SKM-1 (cell line): ENCODE measurements at regions not wholly inside any gene's neighbourhood (a gene's known extent, or its start where the extent isn't known, plus 50 kb on each side); places are given as distances from the start of the nearest gene placed in this dataset.
"Not testable (repeated sequence)": the region's sequence is repeated elsewhere in the genome, so short reads cannot be mapped to it uniquely, and the experiment has no call there.

Experiments
- DNase-seq: peaks from one replicate; lab custom pipeline; 2025; ENCODE audit not compliant: unreplicated experiment; lab: John Stamatoyannopoulos, UW

DNA sequence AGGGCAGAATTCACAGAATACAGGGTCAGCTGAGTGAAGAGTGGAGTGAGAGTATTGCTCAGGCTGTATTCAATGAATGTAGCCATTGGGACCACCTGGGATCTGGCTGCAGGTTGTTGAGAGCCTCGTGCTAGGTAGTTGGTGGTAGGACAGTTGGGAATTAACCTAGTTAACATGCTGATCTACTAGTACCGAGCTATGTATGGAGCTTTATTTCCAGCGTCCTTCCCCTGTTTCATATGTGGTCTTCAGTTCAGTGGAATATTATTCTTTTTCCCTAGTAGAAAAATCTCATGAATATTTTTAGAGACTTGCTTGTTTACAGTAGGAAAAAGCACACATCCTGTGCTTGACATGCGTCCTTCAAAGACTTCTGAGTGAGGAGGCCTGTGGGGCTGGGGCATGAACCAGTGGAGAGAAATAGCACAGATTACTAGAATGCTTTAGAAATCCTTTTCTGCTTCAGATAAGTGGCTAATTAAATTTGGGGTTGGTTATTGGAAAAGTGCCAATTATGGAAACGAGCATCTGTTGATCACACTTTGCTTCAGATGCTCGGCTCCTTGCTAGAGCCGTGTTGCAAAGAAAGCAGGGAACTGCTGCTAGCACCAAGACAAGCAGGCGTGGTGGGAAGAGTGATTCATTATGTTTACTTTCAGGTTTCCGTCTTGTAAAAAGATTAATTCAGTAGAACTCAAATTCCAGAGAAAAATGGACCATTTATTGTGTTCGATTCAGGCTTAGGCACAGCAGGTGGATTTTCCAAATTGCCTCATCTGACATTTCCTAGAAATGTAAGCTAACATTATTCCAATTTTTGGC is 53.6 kb downstream of the ARF6 start:
- no peak for DNase-seq

DNA sequence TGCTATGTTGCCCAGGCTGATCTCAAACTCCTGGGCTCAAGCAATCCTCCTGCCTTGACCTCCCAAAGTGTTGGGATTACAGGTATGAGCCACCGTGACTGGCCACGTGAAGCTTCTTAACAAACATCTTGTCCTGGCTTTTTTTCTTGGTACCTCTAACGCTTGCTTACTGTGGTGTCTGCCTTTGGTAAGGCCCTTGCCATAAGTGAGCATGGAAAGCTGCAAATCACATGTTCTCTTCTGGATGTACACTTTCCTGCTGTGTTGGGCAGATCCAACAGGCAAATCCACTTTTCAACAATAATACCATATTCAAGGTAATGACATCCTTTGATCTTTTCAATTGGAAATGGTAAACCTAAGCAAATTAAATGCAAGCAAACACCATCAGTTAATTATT is 54.6 kb downstream of the ARF6 start:
- no peak for DNase-seq

DNA sequence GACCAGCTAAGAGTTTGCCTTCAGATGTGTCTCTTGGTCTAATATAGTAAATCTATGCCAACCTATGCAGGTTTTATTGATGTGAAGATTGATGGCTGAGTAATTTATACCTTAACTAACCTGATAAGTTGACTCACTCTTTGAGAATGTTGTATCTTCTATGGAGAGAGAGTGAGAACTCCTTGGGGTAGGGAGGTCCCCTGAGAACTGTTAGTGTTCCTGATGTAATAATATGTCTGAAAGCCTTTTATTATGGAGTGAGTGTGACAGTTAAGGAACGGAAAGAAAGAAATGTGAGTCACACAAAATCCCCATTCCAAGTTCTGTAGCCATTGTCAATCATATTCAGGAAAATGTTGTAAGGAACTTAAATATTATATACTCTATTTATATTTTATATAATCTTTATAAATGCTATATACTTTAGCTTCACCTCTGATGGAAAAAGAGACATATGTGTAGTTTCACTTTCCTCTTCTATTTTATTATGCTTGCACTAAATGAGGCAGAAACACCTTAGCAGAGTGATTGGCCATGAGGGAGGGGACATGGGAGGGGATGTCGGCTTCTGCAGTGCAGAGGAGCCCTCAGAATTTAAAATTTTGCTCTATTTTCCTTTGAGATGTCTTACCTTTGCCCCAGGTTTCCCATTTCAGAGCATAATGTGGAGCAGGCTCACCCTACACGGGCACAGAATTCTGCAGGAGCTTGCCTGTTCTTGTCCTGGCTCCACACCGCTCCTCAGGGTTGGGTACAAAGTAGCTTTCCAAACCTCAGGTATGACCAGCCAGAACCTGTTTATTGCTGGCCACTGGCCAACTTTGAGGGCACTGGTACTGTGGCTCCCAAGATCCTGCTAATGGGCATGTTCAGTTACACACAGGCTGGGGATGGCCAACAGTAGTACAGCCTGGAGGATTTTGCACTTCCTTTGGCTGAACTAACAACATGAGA is 57.7 kb downstream of the ARF6 start:
- DNase-seq = no peak

DNA sequence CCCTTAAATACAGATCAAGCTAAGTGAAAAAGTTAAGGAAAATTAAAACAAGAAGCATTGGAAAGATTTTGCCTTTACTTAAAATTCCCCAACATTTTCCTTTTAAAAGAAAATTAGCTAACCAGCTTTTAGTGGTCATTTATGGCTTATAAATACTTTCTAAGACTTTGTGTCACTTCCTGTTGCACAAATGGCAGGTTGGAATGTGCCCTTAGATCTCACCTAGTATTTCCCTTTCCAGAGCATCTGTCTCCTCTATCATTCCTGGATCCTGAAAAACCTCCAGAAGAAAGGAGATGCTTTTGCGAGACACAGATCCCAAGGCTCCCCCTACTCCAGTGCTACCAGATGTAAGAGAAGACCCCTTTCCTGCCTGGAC is 58.3 kb downstream of the ARF6 start:
- no peak for DNase-seq

DNA sequence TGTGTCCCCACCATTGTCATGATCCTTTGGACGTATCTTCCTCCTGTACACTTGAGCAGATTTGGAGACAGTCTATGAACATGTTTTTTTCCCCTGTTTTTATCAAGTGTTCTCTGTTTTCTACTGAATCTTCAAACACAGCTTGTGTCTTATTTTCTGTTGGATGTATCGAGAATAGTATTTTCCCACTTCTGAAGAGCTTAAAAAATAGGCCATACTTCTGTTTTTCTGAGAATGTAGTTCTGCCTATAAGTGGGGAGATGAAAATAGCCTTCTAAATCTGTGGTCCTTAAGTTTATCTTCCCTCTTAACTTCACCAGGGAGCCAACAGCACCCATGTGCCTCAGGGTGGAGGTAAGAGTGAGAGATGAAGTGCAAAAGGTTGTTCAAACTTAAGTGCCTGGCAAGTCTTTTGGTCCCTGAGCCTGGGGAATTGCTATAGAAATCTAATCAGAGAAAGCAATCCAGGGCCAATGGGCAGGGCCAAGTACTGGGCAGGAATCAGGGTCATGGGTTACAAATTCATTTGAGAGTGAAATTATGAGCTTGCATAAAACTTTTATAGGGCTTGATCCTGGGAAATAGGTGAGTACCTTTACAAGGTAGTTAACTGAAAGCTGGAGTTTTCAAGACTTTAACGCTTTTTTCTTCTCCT is 58.9 kb downstream of the ARF6 start:
- DNase-seq = no peak

DNA sequence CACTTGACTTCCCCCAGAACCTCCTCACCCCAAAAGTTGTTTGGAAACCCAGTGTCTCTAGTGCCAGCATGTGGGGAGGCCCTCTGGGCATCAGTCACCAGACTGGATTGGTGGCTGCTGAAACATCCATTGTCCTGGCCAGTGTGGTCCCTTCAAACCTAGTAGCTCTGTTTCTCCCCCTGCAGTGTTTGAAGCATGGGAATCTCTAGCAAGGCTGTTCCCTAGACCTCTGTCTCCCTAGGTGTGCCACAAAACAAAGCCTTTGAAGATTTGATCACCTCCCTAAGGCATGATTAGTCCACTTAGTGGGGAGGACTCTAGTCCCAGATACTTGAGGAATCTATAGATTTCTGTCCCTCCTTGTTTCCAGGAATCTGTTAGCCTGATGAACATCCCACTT is 60.3 kb downstream of the ARF6 start:
- DNase-seq = no peak

DNA sequence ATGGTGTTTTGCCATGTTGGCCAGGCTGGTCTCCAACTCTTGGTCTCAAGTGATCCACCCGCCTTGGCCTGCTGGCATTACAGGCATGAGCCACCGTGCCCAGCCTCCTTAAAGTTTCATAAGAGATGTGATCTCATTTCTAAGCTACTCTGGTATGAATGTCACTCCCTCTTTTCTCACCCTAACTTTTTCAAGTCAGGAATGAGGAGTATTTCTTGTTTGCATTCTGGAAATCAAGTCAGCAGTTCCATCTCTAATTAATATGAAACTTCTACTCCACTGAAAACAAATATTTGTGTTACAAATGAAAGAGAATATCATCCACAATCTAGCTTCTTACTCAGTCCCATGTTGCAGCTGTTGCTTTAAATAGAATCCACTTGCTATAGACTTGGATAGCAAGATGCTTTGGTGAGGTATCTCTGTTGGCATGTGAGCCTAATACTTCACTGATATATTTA is 61.3 kb downstream of the ARF6 start:
- DNase-seq = no peak

DNA sequence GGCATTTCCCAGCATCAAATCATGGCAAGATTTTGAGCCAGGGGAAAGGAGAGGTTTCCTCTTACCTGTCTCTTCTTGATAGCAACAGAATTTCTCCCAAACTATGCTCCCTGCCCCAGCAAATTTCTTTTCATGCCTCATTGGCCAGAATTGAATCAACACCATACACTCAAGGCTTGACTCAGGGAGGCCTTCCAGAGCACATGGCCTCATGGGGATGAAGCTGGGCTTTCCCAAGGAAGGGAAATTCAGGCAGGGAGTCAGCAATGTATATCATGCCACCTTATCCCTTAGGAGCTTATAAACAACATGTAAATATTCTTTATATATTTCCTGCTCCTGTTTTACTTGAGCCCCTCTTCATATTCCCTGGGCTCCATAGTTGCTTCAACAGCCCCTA is 62.1 kb downstream of the ARF6 start:
- no peak for DNase-seq

DNA sequence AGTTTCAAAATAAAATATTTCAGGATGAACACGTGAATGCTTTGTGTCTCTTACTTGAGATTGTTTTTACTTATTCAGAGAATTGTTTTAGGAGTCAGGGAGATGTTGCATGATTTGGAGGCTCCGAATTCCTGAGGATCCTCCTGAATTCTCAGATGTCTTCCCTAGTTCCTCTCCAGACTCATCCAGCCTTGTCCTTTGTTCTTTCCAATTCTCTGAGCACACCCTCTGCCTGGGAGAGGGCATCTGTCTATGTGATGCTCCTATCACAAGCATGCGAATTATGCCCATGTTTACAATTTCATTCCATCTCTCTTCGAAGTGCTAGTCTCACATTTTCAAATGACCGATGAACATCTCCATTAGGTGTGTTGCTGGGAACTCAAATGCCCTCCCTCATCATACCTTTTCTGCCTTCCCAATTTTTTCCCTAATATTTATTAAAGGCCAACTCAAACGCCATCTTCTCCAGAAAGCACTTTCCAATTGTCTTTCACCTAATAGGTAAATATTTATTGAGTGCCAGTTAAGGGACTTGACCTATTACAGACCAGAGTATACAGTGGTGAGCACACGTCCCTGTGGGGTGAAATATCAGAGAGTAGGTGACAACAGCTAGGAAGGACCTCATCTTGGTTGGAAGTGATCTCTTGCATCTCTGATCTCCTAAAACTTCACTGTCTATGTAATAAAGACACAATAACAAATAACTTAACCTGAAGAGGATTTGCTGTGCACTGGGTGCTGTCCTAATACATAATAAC is 64.4 kb downstream of the ARF6 start:
- DNase-seq = no peak

DNA sequence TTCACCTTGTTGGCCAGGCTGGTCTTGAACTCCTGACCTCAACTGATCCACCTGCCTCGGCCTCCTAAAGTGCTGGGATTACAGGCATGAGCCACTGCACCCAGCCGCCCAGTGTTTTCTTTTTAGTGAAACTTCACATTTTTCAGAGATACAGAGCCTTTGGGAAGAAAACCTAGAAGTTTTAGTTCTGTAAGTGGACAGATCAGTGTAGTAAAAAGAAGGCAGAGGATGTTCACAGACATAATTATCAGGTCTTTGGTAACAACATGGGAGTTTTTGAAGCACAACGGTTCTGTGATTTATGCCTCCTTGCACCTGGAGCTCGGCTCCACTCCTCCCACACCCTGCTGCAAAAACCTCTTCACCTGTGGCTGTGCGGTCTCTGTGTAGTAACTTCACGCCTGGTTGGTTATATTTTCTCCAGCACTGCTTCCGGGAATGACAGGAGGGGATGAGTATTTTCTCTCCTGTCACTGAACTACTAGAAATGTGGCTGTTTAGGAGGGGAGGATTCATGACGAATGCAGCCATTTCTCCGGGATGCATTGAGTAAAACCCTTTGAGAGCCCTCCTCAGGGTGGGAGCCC is 67.0 kb downstream of the ARF6 start:
- DNase-seq = no peak

DNA sequence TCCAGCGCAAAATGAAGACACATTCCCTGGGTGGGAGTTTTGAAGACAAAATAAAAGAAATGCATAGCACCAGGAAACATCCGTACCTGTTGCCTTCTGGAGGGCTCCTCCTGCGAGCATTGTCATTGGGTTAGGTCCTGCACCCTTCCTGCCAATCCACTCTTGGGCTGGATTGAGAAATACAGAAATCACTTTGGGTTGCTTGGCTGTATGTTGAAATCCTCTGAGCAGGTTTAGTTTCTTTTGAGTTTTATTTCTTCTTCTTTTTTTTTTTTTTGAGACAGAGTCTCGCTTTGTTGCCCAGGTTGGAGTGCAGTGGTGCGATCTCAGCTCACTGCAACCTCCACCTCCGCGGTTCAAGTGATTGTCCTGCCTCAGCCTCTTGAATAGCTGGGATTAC is 67.6 kb downstream of the ARF6 start:
- DNase-seq = peak; percentile 9

DNA sequence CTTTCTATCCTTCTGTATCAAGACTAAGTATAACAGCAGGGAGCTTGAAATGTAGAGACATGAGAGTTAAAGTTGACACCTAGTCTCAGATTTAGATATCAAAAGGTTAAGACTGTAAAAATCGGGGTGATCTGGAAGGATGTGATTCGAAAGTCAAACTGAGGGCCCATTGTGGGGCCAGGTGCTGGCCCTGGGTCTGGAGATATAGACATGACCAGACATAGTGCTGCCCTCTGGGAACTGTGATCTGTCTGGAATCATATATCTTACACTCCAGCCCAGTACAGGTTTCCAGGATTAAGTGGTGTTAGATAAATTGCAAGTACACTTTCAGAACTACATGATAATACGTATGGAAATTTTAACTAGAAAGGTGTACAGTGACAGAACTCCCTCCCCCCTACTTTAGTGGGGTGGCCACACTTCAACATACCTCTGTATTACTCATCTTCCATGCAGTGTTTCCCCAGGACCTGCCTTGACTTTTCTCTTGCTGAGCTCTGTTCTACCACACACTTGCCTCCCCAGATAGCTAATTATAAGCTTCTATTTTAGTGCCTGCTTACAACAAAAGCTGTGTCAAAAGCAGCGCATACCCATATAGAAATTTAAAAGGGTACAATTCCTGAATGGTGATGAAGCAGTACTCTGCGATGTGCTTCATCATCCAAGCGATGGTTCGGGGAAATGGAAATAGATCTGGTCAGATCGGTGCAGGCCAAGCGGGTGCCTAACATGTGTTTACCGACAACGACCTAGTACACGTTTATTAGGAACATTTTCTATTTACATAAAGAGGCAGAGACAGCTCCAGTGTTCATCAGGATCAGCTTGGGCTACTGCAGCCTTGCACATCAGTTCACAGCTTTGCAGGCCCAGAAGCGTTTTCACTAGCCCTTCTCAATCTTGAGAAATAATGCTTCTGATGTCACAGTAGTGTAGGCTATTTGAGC is 68.7 kb downstream of the ARF6 start:
- DNase-seq = no peak

DNA sequence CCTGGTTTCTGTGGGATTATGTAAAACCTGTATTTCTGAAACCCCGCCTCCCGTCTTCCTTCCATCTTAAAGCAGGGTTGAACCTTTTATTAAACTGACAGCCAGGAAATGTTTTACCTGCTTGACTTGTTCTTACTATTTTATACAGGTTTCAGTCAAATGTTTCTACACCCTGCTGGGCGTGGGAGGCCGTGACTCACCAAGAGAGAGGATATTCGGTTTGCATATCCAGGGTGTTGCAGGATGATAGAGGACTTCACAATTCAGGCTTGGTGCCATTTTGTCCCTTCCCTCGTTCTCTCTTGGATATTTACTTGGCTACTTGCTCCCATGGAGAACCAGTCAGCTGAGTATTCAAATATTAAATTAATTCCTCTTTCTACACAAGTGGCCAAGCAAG is 69.7 kb downstream of the ARF6 start:
- no peak for DNase-seq

DNA sequence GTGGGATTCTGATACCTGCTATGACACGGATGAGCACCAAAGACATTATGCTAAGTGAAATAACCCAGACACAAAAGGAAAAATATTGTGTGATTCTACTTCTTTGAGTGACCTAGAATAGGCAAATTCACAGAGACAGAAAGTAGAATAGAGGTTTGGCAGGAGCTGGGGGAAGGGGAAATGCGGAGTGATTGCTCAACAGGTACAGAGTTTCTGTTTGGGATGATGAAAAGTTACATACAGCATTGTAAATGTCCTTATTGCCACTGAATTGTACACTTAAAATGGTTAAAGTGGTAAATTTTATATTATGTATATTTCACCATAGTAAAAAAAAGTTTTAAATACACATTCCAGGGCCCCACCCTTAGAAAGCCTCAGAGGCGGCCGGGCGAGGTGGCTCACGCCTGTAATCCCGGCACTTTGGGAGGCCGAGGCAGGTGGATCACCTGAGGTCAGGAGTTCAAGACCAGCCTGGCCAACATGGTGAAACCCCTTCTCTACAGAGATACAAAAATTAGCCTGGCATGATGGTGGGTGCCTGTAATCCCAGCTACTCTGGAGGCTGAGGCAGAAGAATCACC is 72.3 kb downstream of the ARF6 start:
- not testable (repeated sequence) for DNase-seq

DNA sequence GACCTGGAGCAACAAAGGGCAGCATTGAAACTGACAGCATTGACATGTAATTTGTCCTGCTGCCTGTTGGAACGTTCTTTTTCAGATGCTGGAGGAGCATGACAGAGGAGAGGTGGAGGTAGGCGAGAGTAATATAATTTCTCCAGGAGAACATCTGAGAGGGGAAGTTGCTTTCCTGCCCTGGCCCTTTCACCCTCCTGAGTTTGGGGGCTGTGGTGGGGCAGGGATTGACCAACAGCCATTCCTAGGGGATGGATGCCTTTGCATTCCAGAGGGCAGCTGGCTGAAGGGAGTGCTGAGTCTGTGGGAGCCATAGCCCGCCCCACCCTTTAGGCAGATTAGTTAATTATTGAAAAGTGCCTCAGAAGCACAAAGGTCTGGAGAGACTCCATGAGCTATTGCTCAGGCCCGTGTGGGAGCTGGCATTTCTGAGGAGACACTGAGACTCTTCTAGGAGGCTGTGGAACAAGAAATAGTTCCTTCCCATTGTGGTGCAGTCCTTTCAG is 73.5 kb downstream of the ARF6 start:
- no peak for DNase-seq

DNA sequence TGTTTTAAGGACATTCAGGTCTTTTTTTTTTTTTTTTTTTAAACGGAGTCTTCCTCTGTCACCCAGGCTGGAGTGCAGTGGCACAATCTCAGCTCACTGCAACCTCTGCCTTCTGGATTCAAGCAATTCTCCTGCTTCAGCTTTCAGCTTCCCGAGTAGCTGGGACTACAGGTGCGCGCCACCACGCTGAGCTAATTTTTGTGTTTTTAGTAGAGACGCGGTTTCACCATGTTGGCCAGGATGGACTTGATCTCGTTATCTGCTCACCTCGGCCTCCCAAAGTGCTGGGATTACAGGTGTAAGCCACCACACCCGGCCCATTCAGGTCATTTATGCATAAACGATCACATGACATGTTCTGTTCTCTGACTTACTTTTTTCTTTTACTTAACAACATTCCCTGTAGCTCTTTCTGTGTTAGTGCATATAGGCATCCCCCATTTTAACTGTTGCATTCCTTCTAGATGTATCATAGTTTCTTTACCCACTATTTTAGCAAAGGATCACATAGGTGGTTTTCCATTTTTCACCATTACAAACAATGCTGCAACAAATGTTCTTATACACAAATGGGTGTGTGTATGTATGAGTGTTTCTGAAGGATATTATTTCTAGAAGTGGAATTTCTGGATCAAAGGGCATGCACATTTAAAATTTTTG is 74.2 kb downstream of the ARF6 start:
- DNase-seq = no peak

DNA sequence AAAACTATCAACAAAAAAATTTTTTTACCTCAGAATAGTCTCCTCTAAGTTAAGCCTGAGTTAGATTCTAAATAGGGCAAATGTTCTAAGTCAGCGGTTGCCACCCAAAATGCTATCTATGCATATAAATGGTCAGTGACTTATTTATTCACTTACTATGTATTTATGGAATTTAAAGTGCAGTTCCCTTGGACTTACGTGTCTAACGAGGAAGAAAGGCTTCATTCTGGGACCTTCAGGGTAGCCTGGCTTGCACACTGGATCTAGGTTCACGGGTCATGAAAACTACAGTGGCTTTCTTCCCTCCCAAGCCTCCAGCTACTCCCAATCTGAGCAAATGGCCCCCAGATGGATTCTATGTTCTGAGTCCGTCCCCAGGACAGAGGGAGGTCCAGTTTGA is 77.1 kb downstream of the ARF6 start:
- no peak for DNase-seq

DNA sequence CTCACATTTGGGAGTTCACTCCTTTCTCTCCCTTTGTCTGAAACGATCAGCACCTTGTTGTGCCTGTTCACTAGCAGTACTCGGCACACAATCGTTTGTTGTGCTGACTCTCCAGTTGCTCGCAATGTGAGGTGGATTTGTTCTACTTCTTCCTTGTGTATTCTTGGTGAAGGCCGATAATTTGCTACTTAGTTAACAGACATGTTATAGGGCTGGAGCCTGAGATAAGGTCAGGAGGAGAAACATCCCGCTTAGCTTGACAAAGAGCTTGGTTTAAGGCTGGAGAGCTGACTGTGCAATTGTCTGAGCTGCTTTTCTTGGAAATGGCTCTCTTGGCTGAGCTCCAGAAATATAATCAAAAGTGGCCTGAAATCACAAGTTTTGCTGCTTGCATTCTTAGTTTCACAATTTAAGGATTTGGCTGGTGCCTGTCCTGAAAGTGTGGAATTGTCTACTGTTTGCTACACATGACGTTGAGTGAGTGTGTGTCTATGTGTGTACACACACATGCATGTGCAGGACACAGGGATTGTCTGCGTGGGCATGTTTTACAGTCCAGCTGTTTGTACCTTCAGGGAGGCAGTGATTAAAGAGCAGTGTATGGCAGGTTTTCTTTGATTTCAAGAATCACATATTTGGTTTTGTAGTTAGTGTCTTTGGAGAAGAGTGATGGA is 77.7 kb downstream of the ARF6 start:
- no peak for DNase-seq
